A549 (cell line): ENCODE measurements at regions not wholly inside any gene's neighbourhood (a gene's known extent, or its start where the extent isn't known, plus 50 kb on each side); places are given as distances from the start of the nearest gene placed in this dataset.

Experiments
- ATAC-seq, 2 experiments: fragments of 200-7000 bp in 1 of 2; fragments of >200 bp in 1 of 2; cut with Nextera tagmentation in 1 of 2; cut with Tn5 transposase in 1 of 2; 3 replicates each; pipeline versions ENCODE4 v1.8.0 to v1.9.1; 2018 to 2020; ENCODE audit warnings: mild to moderate bottlenecking in 1 of 2, moderate library complexity in 1 of 2
- CTCF ChIA-PET: fragments of 300-600 bp; sonication (Branson Sonifier 250); formaldehyde crosslinking; extraction: SDS; loops from one replicate; lab custom pipeline; 2021; ENCODE audit warnings: antibody characterized with exemption, inconsistent platforms; lab: Yijun Ruan, JAX
- POLR2A ChIA-PET: fragments of 350-600 bp; formaldehyde crosslinking; extraction: SDS; loops from one replicate; lab custom pipeline; 2021; ENCODE audit warnings: antibody characterized with exemption, inconsistent platforms; lab: Yijun Ruan, JAX
- DNase-seq, 2 experiments: peaks; one replicate each; pipeline versions ENCODE4 v3.0.0 to v3.0.0-alpha.2; 2011 to 2016; ENCODE audit warnings: low read depth in 1 of 2, low spot score in 1 of 2
- FAIRE-seq: peaks from 2 replicates; lab custom pipeline; 2011; peaks lifted over from hg19 to GRCh38; lab: Jason Lieb, UNC
- H3K27ac ChIP-seq, 2 experiments: fragments of >200 bp; sonication (Bioruptor Twin); formaldehyde crosslinking; 3 replicates each; pipeline ENCODE4 v1.5.1; 2016 to 2017
- H3K4me1 ChIP-seq: fragments of >200 bp; sonication (Bioruptor Twin); formaldehyde crosslinking; 3 replicates; pipeline ENCODE4 v1.6.1; 2016
- H3K4me2 ChIP-seq: fragments of >200 bp; sonication (Bioruptor Twin); formaldehyde crosslinking; 3 replicates; pipeline ENCODE4 v1.6.1; 2016
- H3K4me3 ChIP-seq: fragments of >200 bp; sonication (Bioruptor Twin); formaldehyde crosslinking; 3 replicates; pipeline ENCODE4 v1.5.1; 2016
- H3K9me3 ChIP-seq: fragments of >200 bp; sonication (Bioruptor Twin); formaldehyde crosslinking; 3 replicates; pipeline ENCODE4 v1.6.1; 2016
- CBX2 ChIP-seq: fragments of 200-600 bp; sonication (generic); IDR thresholded peaks from 2 replicates; pipeline ENCODE4 v1.6.1; 2016; ENCODE audit warnings: low read depth, mild to moderate bottlenecking, borderline replicate concordance
- CEBPB ChIP-seq, 2 experiments: fragments of >200 bp in 1 of 2; sonication (Bioruptor Twin) in 1 of 2; formaldehyde crosslinking in 1 of 2; IDR thresholded peaks; 2 replicates each; pipeline ENCODE4 v1.6.1; 2012 to 2016
- CHD2 ChIP-seq: fragments of 150-350 bp; IDR thresholded peaks from 2 replicates; pipeline ENCODE4 v1.6.1; 2014; ENCODE audit warnings: low read length; ENCODE audit not compliant: partially characterized antibody
- CHD4 ChIP-seq: fragments of 200-600 bp; sonication (generic); IDR thresholded peaks from 2 replicates; pipeline ENCODE4 v1.6.1; 2016; ENCODE audit warnings: antibody characterized with exemption, mild to moderate bottlenecking, borderline replicate concordance
- CTCF ChIP-seq: fragments of >200 bp; sonication (Bioruptor Twin); formaldehyde crosslinking; IDR thresholded peaks from 3 replicates; pipeline ENCODE4 v1.5.1; 2016
- EHF ChIP-seq: fragments of 250-450 bp; sonication (Bioruptor Pico); IDR thresholded peaks from 2 replicates; pipeline ENCODE4 v1.5.0; 2020; ENCODE audit warnings: mild to moderate bottlenecking
- EHMT2 ChIP-seq: fragments of 200-600 bp; sonication (generic); IDR thresholded peaks from 2 replicates; pipeline ENCODE4 v1.6.1; 2016; ENCODE audit warnings: antibody characterized with exemption, low read depth, mild to moderate bottlenecking, moderate library complexity
- FOSL2 ChIP-seq, 2 experiments: fragments of 450-650 bp in 1 of 2; fragments of >200 bp in 1 of 2; sonication (Bioruptor Twin) in 1 of 2; formaldehyde crosslinking; IDR thresholded peaks; 2 replicates each; pipeline versions ENCODE4 v1.5.0 to v1.6.1; 2016 to 2020; ENCODE audit warnings: mild to moderate bottlenecking in 1 of 2, moderate library complexity in 1 of 2
- FOXS1 ChIP-seq: fragments of 250-450 bp; sonication (Bioruptor Pico); IDR thresholded peaks from 2 replicates; pipeline ENCODE4 v1.5.0; 2020; ENCODE audit warnings: mild to moderate bottlenecking, moderate library complexity
- GATA3 ChIP-seq: IDR thresholded peaks from 2 replicates; pipeline ENCODE4 v1.6.1; 2012; ENCODE audit warnings: borderline replicate concordance
- HOXB5 ChIP-seq: fragments of 250-450 bp; sonication (Bioruptor Pico); IDR thresholded peaks from 2 replicates; pipeline ENCODE4 v1.5.0; 2020; ENCODE audit warnings: mild to moderate bottlenecking, moderate library complexity
- JUN ChIP-seq, 2 experiments: fragments of >200 bp; sonication (Bioruptor Twin); formaldehyde crosslinking; IDR thresholded peaks; 2 replicates in 1 of 2; 3 replicates in 1 of 2; pipeline ENCODE4 v1.6.1; 2016 to 2017
- JUNB ChIP-seq: fragments of >200 bp; sonication (Bioruptor Twin); formaldehyde crosslinking; IDR thresholded peaks from 2 replicates; pipeline ENCODE4 v1.6.1; 2016
- KDM1A ChIP-seq: fragments of 200-600 bp; sonication (generic); IDR thresholded peaks from 2 replicates; pipeline ENCODE4 v1.6.1; 2016; ENCODE audit warnings: low read depth, mild to moderate bottlenecking
- MAFK ChIP-seq: fragments of 450-650 bp; IDR thresholded peaks from 2 replicates; pipeline ENCODE4 v1.6.1; 2014; ENCODE audit not compliant: partially characterized antibody
- MAZ ChIP-seq: fragments of 150-350 bp; IDR thresholded peaks from 2 replicates; pipeline ENCODE4 v1.6.1; 2014; ENCODE audit warnings: antibody characterized with exemption, low read depth, low read length, borderline replicate concordance
- NFE2L2 ChIP-seq: fragments of 150-350 bp; conservative IDR thresholded peaks from 2 replicates; pipeline ENCODE4 v1.6.1; 2014; ENCODE audit warnings: low read length
- PBX3 ChIP-seq: IDR thresholded peaks from 2 replicates; pipeline ENCODE4 v1.6.1; 2012
- POLR2AphosphoS2 ChIP-seq: conservative IDR thresholded peaks from 2 replicates; pipeline ENCODE4 v1.6.1; 2012; ENCODE audit warnings: low read length, improper control_type of control experiment, inconsistent platforms
- RAD21 ChIP-seq, 2 experiments: fragments of >200 bp in 1 of 2; sonication (Bioruptor Twin) in 1 of 2; formaldehyde crosslinking in 1 of 2; IDR thresholded peaks in 1 of 2; conservative IDR thresholded peaks in 1 of 2; 2 replicates in 1 of 2; 3 replicates in 1 of 2; pipeline ENCODE4 v1.6.1; 2012 to 2018; ENCODE audit warnings: inconsistent platforms in 1 of 2
- RCOR1 ChIP-seq: fragments of 150-350 bp; IDR thresholded peaks from 2 replicates; pipeline ENCODE4 v1.6.1; 2014; ENCODE audit warnings: antibody characterized with exemption, low read length, low read depth
- SREBF2 ChIP-seq: fragments of 450-650 bp; IDR thresholded peaks from 2 replicates; pipeline ENCODE4 v1.6.1; 2014; ENCODE audit warnings: mild to moderate bottlenecking, moderate library complexity
- TFCP2L1 ChIP-seq: fragments of 250-450 bp; sonication (Bioruptor Pico); IDR thresholded peaks from 2 replicates; pipeline ENCODE4 v1.5.0; 2021; ENCODE audit warnings: mild to moderate bottlenecking
- USF2 ChIP-seq: fragments of 450-650 bp; IDR thresholded peaks from 2 replicates; pipeline ENCODE4 v1.6.1; 2014; ENCODE audit warnings: antibody characterized with exemption
- ZFP36 ChIP-seq: fragments of 450-650 bp; IDR thresholded peaks from 2 replicates; pipeline ENCODE4 v1.6.1; 2014; ENCODE audit warnings: borderline replicate concordance; ENCODE audit not compliant: partially characterized antibody
- ZNF302 ChIP-seq: fragments of 250-450 bp; sonication (Bioruptor Pico); IDR thresholded peaks from 2 replicates; pipeline ENCODE4 v1.9.0; 2021; ENCODE audit warnings: inconsistent platforms, mild to moderate bottlenecking, moderate library complexity
- WGBS: methylation state at CpG from one replicate; pipeline ENCODE4 v1.1.6; 2017; ENCODE audit errors: missing lambda C conversion rate; 5-methylcytosine and 5-hydroxymethylcytosine counted together
- TF ChIP-seq, protein P1 (sequence below): IDR thresholded peaks from 2 replicates; pipeline ENCODE4 v1.6.1; 2012
- TF ChIP-seq, protein P2 (sequence below): IDR thresholded peaks from 2 replicates; pipeline ENCODE4 v1.6.1; 2012; ENCODE audit warnings: low read depth, borderline replicate concordance

DNA sequence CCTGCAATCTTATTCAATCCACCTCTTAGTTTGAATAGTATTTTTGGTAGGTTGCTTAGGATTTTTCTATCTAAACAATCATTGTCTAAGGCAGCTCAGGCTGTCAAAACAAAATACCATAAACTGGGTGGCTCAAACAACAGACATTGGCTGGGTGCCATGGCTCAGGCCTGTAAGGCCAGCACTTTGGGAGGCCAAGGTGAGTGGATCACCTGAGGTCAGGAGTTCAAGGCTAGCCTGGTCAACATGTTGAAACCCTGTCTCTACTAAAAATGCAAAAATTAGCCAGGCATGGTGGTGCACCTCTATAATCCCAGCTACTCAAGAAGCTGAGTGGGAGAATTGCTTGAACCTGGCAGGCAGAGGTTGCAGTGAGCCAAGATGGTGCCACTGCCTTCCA, 126.7 kb downstream of the CYLD start (continued):
- TF ChIP-seq CHD4 (no peak), POLR2AphosphoS2 (no peak)

- Histone ChIP-seq H3K4me1 (peaks cover 8% of the 10 kb centered on the region; the same call in 2 of the 3 replicates), H3K4me3 (no peak overlapping the region), H3K4me2 (no peak overlapping the region), H3K27ac (no peak overlapping the region), H3K9me3 (peaks cover 2% of the 10 kb centered on the region; the same call in 1 of the 3 replicates)
- no peak for FAIRE-seq
- WGBS: 6% methylated on average over 2 of the region's 2 CpGs
- CTCF ChIA-PET: no interaction called here
- DNase-seq: no peak
- no peak for ATAC-seq
- TF ChIP-seq NFE2L2 (no peak), PBX3 (no peak), USF2 (no peak), MAFK (no peak), CBX2 (no peak), TFCP2L1 (CRISPR knock-in tag) (no peak), FOSL2 (IDR thresholded peaks at IDR 0.05) (no peak), FOSL2 (CRISPR knock-in tag; IDR thresholded peaks at IDR 0.05) (no peak), CTCF (no peak), RCOR1 (no peak), KDM1A (no peak), GATA3 (no peak), ZFP36 (no peak), SREBF2 (no peak), EHMT2 (no peak), CEBPB (IDR thresholded peaks at IDR 0.05) (no peak), ZNF302 (CRISPR knock-in tag) (no peak), JUN (IDR thresholded peaks at IDR 0.05) (no peak)
- TF ChIP-seq, protein P1, sequence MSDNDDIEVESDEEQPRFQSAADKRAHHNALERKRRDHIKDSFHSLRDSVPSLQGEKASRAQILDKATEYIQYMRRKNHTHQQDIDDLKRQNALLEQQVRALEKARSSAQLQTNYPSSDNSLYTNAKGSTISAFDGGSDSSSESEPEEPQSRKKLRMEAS: no peak
- TF ChIP-seq, protein P2, sequence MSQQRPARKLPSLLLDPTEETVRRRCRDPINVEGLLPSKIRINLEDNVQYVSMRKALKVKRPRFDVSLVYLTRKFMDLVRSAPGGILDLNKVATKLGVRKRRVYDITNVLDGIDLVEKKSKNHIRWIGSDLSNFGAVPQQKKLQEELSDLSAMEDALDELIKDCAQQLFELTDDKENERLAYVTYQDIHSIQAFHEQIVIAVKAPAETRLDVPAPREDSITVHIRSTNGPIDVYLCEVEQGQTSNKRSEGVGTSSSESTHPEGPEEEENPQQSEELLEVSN: no peak
- POLR2A ChIA-PET: no interaction called here
Measured at GRCh38 chr16:50866806-50867205, 124.9 kb downstream of the CYLD start.

GRCh38 chr16:50864386-50864785, 122.5 kb downstream of the CYLD start:
- Histone ChIP-seq H3K27ac (no peak overlapping the region), H3K4me3 (no peak overlapping the region), H3K4me1 (peaks cover 11% of the 10 kb centered on the region; the same call in 2 of the 3 replicates), H3K9me3 (peaks cover 2% of the 10 kb centered on the region; the same call in 1 of the 3 replicates), H3K4me2 (no peak overlapping the region)
- DNase-seq: no peak
- TF ChIP-seq EHF (CRISPR knock-in tag) (no peak), CHD2 (no peak), POLR2AphosphoS2 (no peak), SREBF2 (no peak), MAZ (no peak), JUNB (no peak), EHMT2 (no peak), FOXS1 (CRISPR knock-in tag) (no peak), GATA3 (no peak), RAD21 (conservative IDR thresholded peaks at IDR 0.05 in 1 of 2, IDR thresholded peaks at IDR 0.05 in 1 of 2) (no peak), ZNF302 (CRISPR knock-in tag) (no peak), HOXB5 (no peak)
- FAIRE-seq: no peak
- ATAC-seq: no peak
- 47% methylated on average over 5 of the region's 5 CpGs for WGBS
- CTCF ChIA-PET: no interaction called here
- POLR2A ChIA-PET: no interaction called here
